ENCODE measurements at regions not wholly inside any gene's neighbourhood (a gene's known extent, or its start where the extent isn't known, plus 50 kb on each side); places are given as distances from the start of the nearest gene placed in this dataset.

- H3F3A ChIP-seq (ENCODE audit: insufficient read depth, low read length): no peaks in the 10 kb centered on the region
- no peak overlapping the region for H2AFZ ChIP-seq (ENCODE audit: low read length)
- H4K20me1 ChIP-seq (ENCODE audit: insufficient read depth, low read length): no peaks in the 10 kb centered on the region
- no peaks in the 10 kb centered on the region for H3K9me2 ChIP-seq (ENCODE audit: low read depth, low read length)
- no peak overlapping the region for H3K9ac ChIP-seq (ENCODE audit: low read length)
- no peaks in the 10 kb centered on the region for H3K9me3 ChIP-seq (ENCODE audit: low read length)
- H3K27me3 ChIP-seq (ENCODE audit: insufficient read depth, low read length): no peaks in the 10 kb centered on the region
- TF ChIP-seq EZH2 (IDR thresholded peaks at IDR 0.05; ENCODE audit: borderline replicate concordance, low read length) (no peak), CTCF (IDR thresholded peaks at IDR 0.05; ENCODE audit: low read length) (no peak)
- H3K4me3 ChIP-seq (ENCODE audit: low read depth, low read length, poor library complexity, severe bottlenecking): no peak overlapping the region
- no peak overlapping the region for H3K4me2 ChIP-seq (ENCODE audit: low read length)
- no peak overlapping the region for H3K27ac ChIP-seq (ENCODE audit: low read depth, low read length, poor library complexity, severe bottlenecking)
- no peaks in the 10 kb centered on the region for H3K79me2 ChIP-seq (ENCODE audit: insufficient read depth, low read length)
- no peaks in the 10 kb centered on the region for H3K36me3 ChIP-seq (ENCODE audit: insufficient read depth, low read length)
- H3K4me1 ChIP-seq (ENCODE audit: insufficient read depth, low read length, severe bottlenecking): no peaks in the 10 kb centered on the region
These were observed 204.2 kb downstream of the EN1 start for GRCh38 chr2:118643294-118643693.

- H3K36me3 ChIP-seq (ENCODE audit: insufficient read depth, low read length): no peaks in the 10 kb centered on the region
- no peak overlapping the region for H2AFZ ChIP-seq (ENCODE audit: low read length)
- no peak overlapping the region for H3K27ac ChIP-seq (ENCODE audit: low read depth, low read length, poor library complexity, severe bottlenecking)
- no peaks in the 10 kb centered on the region for H3K9me3 ChIP-seq (ENCODE audit: low read length)
- H3K27me3 ChIP-seq (ENCODE audit: insufficient read depth, low read length): no peaks in the 10 kb centered on the region
- no peak overlapping the region for H3K4me3 ChIP-seq (ENCODE audit: low read depth, low read length, poor library complexity, severe bottlenecking)
- no peaks in the 10 kb centered on the region for H3K4me1 ChIP-seq (ENCODE audit: insufficient read depth, low read length, severe bottlenecking)
- TF ChIP-seq EZH2 (IDR thresholded peaks at IDR 0.05; ENCODE audit: borderline replicate concordance, low read length): no peak
- no peak for TF ChIP-seq CTCF (IDR thresholded peaks at IDR 0.05; ENCODE audit: low read length)
- H4K20me1 ChIP-seq (ENCODE audit: insufficient read depth, low read length): no peaks in the 10 kb centered on the region
- no peaks in the 10 kb centered on the region for H3F3A ChIP-seq (ENCODE audit: insufficient read depth, low read length)
- no peaks in the 10 kb centered on the region for H3K79me2 ChIP-seq (ENCODE audit: insufficient read depth, low read length)
- H3K9me2 ChIP-seq (ENCODE audit: low read depth, low read length): no peaks in the 10 kb centered on the region
- H3K9ac ChIP-seq (ENCODE audit: low read length): no peak overlapping the region
- H3K4me2 ChIP-seq (ENCODE audit: low read length): no peak overlapping the region
These were observed 204.9 kb downstream of the EN1 start for GRCh38 chr2:118642501-118642900.

GRCh38 chr2:118641711-118642110 lies 205.7 kb downstream of the EN1 start:
- no peak overlapping the region for H3K4me3 ChIP-seq (ENCODE audit: low read depth, low read length, poor library complexity, severe bottlenecking)
- no peaks in the 10 kb centered on the region for H3K27me3 ChIP-seq (ENCODE audit: insufficient read depth, low read length)
- H3K4me1 ChIP-seq (ENCODE audit: insufficient read depth, low read length, severe bottlenecking): no peaks in the 10 kb centered on the region
- H4K20me1 ChIP-seq (ENCODE audit: insufficient read depth, low read length): no peaks in the 10 kb centered on the region
- H3K9me2 ChIP-seq (ENCODE audit: low read depth, low read length): no peaks in the 10 kb centered on the region
- H3K79me2 ChIP-seq (ENCODE audit: insufficient read depth, low read length): no peaks in the 10 kb centered on the region
- no peaks in the 10 kb centered on the region for H3F3A ChIP-seq (ENCODE audit: insufficient read depth, low read length)
- H3K27ac ChIP-seq (ENCODE audit: low read depth, low read length, poor library complexity, severe bottlenecking): no peak overlapping the region
- no peak overlapping the region for H3K4me2 ChIP-seq (ENCODE audit: low read length)
- no peaks in the 10 kb centered on the region for H3K36me3 ChIP-seq (ENCODE audit: insufficient read depth, low read length)
- H3K9me3 ChIP-seq (ENCODE audit: low read length): no peaks in the 10 kb centered on the region
- TF ChIP-seq EZH2 (IDR thresholded peaks at IDR 0.05; ENCODE audit: borderline replicate concordance, low read length) (no peak), CTCF (IDR thresholded peaks at IDR 0.05; ENCODE audit: low read length) (no peak)
- no peak overlapping the region for H3K9ac ChIP-seq (ENCODE audit: low read length)
- H2AFZ ChIP-seq (ENCODE audit: low read length): no peak overlapping the region
